Astrocyte of the cerebellum (primary cell): ENCODE measurements at regions not wholly inside any gene's neighbourhood (a gene's known extent, or its start where the extent isn't known, plus 50 kb on each side); places are given as distances from the start of the nearest gene placed in this dataset.
"Not testable (repeated sequence)": the region's sequence is repeated elsewhere in the genome, so short reads cannot be mapped to it uniquely, and the experiment has no call there.

Experiments
- DNase-seq: peaks from one replicate; pipeline ENCODE4 v3.0.0-alpha.2; 2011; ENCODE audit warnings: low read depth
- H3K4me3 ChIP-seq: 2 replicates; pipeline ENCODE4 v1.5.1; 2011; ENCODE audit warnings: mild to moderate bottlenecking, low read depth, low read length, moderate library complexity
- in situ Hi-C: cut with HindIII; loops from 2 replicates; pipeline ENCODE4 v1.10.0; 2017; ENCODE audit warnings: low sequenced_read_pairs
- TF ChIP-seq, protein P1 (sequence below): IDR thresholded peaks from 2 replicates; pipeline ENCODE4 v1.5.1; 2012; ENCODE audit warnings: low read length, low read depth, moderate library complexity, mild to moderate bottlenecking; ENCODE audit errors: missing control alignments

DNA sequence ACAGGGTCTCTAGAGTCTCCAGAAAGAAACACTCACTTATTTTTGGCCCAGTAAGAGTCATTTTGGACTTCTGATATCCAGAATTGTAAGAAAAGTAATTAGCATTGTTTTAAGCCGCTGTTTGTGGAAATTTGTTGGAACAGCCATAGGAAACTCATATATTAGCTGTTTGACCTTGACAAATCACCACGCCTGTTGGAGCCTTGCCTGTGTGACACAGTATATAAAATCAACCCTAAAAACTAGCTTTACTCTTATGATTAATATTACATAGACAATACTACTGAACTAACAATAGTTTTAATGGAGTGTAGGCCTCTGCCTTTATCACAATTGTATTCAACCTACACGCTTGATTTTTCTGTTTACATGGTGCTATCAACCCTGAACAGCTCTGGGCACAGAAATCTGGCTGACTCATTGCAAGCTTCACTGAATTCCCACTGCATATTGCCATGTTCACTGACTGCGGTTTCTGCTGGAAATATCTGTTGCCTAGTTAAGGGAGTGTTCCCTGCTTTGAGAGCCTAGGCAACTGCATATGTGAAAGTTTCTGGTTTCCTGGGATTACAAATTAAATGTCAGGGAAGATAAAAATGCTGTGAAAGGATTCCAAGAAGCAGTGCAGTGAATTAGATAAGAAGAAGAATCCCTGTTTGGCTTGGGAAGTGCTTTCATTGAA lies 419.5 kb upstream of the DEPDC1 start:
- TF ChIP-seq, protein P1, sequence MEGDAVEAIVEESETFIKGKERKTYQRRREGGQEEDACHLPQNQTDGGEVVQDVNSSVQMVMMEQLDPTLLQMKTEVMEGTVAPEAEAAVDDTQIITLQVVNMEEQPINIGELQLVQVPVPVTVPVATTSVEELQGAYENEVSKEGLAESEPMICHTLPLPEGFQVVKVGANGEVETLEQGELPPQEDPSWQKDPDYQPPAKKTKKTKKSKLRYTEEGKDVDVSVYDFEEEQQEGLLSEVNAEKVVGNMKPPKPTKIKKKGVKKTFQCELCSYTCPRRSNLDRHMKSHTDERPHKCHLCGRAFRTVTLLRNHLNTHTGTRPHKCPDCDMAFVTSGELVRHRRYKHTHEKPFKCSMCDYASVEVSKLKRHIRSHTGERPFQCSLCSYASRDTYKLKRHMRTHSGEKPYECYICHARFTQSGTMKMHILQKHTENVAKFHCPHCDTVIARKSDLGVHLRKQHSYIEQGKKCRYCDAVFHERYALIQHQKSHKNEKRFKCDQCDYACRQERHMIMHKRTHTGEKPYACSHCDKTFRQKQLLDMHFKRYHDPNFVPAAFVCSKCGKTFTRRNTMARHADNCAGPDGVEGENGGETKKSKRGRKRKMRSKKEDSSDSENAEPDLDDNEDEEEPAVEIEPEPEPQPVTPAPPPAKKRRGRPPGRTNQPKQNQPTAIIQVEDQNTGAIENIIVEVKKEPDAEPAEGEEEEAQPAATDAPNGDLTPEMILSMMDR: no peak
- peak; percentile 94 for DNase-seq
- H3K4me3 ChIP-seq: no peak overlapping the region
- in situ Hi-C loops: no loop called here

GRCh38 chr1:68917456-68917855 lies 420.6 kb upstream of the DEPDC1 start:
- TF ChIP-seq, protein P1: no peak
- in situ Hi-C loops: no loop called here
- DNase-seq: peak; percentile 57
- no peak overlapping the region for H3K4me3 ChIP-seq

DNA sequence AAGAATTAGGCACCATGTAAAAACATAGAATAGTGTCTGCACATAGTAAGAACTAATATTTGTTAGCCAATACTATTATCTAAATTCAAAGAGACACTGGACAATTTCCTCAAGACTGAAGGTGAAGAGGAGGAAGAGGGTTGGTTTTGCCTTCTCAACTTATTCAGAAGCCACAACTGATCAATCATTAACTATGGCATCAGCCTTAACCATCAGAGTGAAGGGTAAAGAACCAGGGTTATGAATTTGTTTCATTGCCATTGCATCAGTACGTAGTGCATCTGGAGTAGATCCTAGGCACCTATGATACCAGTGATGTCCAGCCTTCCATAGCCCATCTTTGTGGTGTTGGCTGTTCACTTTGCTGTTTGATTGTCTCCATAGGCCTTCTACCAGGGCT lies 421.7 kb upstream of the DEPDC1 start:
- in situ Hi-C loops: no loop called here
- TF ChIP-seq, protein P1: no peak
- H3K4me3 ChIP-seq: no peak overlapping the region
- DNase-seq: no peak

DNA sequence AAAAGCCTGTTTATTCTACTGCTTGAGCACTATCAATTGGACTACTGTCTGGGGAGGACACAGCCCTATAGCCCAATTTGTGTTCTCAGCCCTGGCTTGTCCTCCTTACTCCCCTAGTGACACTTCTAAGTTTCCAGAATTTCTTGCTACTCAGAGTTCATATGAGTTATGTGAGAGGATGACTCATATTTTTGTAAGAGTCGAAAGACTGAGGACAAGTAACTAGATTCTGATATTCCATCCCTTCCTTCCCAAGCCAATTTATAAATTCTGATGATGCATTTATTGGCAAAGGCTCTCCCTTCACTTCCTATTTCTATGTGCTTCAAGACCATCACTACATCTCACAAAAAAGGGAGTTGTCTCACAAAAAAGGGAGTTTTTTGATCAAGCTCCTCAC lies 422.2 kb upstream of the DEPDC1 start:
- no peak overlapping the region for H3K4me3 ChIP-seq
- in situ Hi-C loops: no loop called here
- TF ChIP-seq, protein P1: no peak
- DNase-seq: no peak

DNA sequence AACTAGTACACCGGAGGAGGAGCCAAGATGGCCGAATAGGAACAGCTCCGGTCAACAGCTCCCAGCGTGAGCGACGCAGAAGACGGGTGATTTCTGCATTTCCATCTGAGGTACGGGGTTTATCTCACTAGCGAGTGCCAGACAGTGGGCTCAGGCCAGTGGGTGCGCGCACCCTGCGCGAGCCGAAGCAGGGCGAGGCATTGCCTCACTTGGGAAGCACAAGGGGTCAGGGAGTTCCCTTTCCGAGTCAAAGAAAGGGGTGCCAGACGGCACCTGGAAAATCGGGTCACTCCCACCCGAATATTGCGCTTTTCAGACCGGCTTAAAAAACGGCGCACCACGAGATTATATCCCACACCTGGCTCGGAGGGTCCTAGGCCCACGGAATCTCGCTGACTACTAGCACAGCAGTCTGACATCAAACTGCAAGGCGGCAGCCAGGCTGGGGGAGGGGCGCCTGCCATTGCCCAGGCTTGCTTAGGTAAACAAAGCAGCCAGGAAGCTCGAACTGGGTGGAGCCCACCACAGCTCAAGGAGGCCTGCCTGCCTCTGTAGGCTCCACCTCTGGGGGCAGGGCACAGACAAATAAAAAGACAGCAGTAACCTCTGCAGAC lies 426.7 kb upstream of the DEPDC1 start:
- DNase-seq, H3K4me3 ChIP-seq, in situ Hi-C loops: not testable (repeated sequence)

DNA sequence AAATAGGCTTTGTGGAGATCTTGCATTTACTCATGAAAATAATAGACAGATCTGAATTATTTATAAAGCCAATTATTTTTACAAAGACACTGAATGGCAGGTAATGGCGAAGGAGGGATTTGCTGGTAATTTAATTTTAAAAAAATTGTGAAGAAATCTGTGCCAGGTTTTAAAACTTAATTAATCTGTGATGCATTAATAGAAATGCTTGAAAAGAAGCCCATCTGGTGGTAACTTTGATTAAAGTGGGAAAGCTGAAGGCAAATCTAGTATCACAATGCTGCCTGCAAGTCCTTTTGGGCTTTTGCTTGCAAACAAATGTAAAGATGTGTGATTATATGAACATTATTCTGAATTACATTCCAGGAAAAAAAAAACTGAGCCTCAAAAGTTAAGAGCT lies 433.2 kb upstream of the DEPDC1 start:
- TF ChIP-seq, protein P1: no peak
- DNase-seq: no peak
- no peak overlapping the region for H3K4me3 ChIP-seq
- in situ Hi-C loops: no loop called here

DNA sequence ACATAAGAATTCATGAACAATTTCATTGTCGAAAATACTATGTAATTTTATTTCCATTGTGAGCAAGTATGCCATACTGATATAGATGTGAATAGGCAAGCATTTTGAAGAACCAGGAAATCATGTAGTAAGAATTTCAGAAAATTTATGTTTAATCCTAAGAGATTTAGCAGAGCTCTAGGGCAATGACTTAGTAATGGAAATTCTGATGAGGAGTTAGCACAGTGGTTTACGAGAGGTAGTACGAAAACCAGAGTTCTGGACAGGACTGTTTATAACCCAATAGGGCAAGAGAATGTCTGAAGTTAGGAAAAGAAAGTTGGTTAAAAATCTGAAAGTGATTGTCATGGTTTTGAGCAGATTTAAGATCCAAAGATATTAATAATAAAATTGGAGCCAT lies 439.6 kb upstream of the DEPDC1 start:
- in situ Hi-C loops: no loop called here
- H3K4me3 ChIP-seq: no peak overlapping the region
- no peak for DNase-seq
- TF ChIP-seq, protein P1: no peak
